Endothelial cell of umbilical vein (primary cell): ENCODE measurements at regions not wholly inside any gene's neighbourhood (a gene's known extent, or its start where the extent isn't known, plus 50 kb on each side); places are given as distances from the start of the nearest gene placed in this dataset.

Experiments
- BruUV-seq: library from RNA; stranded (reverse); fragments of 400-500 nt; replicated peaks from 2 replicates; lab custom pipeline; 2021; lab: Mats Ljungman, UMichigan
- CTCF ChIA-PET: fragments of 300-600, 350-600 bp; sonication (Branson Sonifier 250); formaldehyde crosslinking; loops from one replicate; lab custom pipeline; 2021; ENCODE audit warnings: antibody characterized with exemption, inconsistent platforms; lab: Charles Lee
- POLR2A ChIA-PET: fragments of 300-600, 350-600 bp; sonication (Branson Sonifier 250); formaldehyde crosslinking; loops from one replicate; lab custom pipeline; 2021; ENCODE audit warnings: antibody characterized with exemption, inconsistent platforms; lab: Charles Lee
- DNase-seq: peaks from one replicate; pipeline ENCODE4 v3.0.0-alpha.2; 2011; ENCODE audit warnings: low read depth, low spot score
- FAIRE-seq: peaks from 2 replicates; lab custom pipeline; 2011; peaks lifted over from hg19 to GRCh38; lab: Jason Lieb, UNC
- H2AFZ ChIP-seq: 2 replicates; pipeline ENCODE4 v1.6.0; 2012; ENCODE audit warnings: low read depth, low read length, control low read depth, inconsistent platforms
- H3K27ac ChIP-seq: 2 replicates; pipeline ENCODE4 v1.5.1; 2011; ENCODE audit warnings: low read depth, mild to moderate bottlenecking, control low read depth, low read length, moderate library complexity; ENCODE audit not compliant: insufficient read depth
- H3K27me3 ChIP-seq, 2 experiments: 2 replicates each; pipeline versions ENCODE4 v1.6.0 to v1.6.1; 2011; ENCODE audit warnings: low read length in 2 of 2, mixed read lengths in 1 of 2; ENCODE audit not compliant: control insufficient read depth in 2 of 2, insufficient read depth in 2 of 2
- H3K36me3 ChIP-seq, 2 experiments: 2 replicates in 1 of 2; 3 replicates in 1 of 2; pipeline ENCODE4 v1.5.1; 2011; ENCODE audit warnings: low read length in 2 of 2, mild to moderate bottlenecking in 1 of 2, moderate library complexity in 1 of 2; ENCODE audit not compliant: control insufficient read depth in 2 of 2, insufficient read depth in 2 of 2; ENCODE audit errors: extremely low read depth in 1 of 2
- H3K4me1 ChIP-seq: 3 replicates; pipeline ENCODE4 v1.5.1; 2011; ENCODE audit warnings: mild to moderate bottlenecking, low read length; ENCODE audit not compliant: control insufficient read depth, insufficient read depth; ENCODE audit errors: extremely low read depth
- H3K4me2 ChIP-seq: 2 replicates; pipeline ENCODE4 v1.6.1; 2011; ENCODE audit warnings: low read length, control low read depth, mixed read lengths; ENCODE audit not compliant: insufficient read depth
- H3K4me3 ChIP-seq, 3 experiments: fragments of 200-600 bp in 1 of 3; sonication (generic), shearing (Covaris generic) in 1 of 3; replicated peaks in 1 of 3; 2 replicates each; pipeline ENCODE4 v1.5.1; 2011 to 2016; ENCODE audit warnings: control low read depth in 3 of 3, low read length in 3 of 3, mild to moderate bottlenecking in 2 of 3, inconsistent platforms in 1 of 3, low read depth in 1 of 3, moderate library complexity in 1 of 3; ENCODE audit not compliant: insufficient read depth in 1 of 3
- H3K79me2 ChIP-seq: 2 replicates; pipeline ENCODE4 v1.6.0; 2012; ENCODE audit warnings: low read length, inconsistent platforms; ENCODE audit not compliant: control insufficient read depth, insufficient read depth
- H3K9ac ChIP-seq: replicated peaks from 2 replicates; pipeline ENCODE3; 2011; ENCODE audit warnings: low read length, control low read depth; ENCODE audit not compliant: insufficient read depth; ENCODE audit errors: extremely low read depth
- H3K9me1 ChIP-seq: replicated peaks from 3 replicates; pipeline ENCODE4 v1.6.0; 2011; ENCODE audit warnings: mild to moderate bottlenecking, low read length; ENCODE audit not compliant: control insufficient read depth, insufficient read depth; ENCODE audit errors: extremely low read depth
- H3K9me3 ChIP-seq: replicated peaks from 2 replicates; pipeline ENCODE4 v1.5.1; 2012; ENCODE audit warnings: low read length, inconsistent platforms; ENCODE audit not compliant: control insufficient read depth, insufficient read depth
- H4K20me1 ChIP-seq: replicated peaks from 2 replicates; pipeline ENCODE3; 2011; ENCODE audit warnings: mild to moderate bottlenecking, low read length; ENCODE audit not compliant: control insufficient read depth, insufficient read depth; ENCODE audit errors: extremely low read depth
- CTCF ChIP-seq, 2 donors: IDR thresholded peaks; 1 replicate in 1 of 2; 2 replicates in 1 of 2; pipeline ENCODE4 v1.5.1; 2011; ENCODE audit warnings: low read length in 2 of 2, mild to moderate bottlenecking in 2 of 2, moderate library complexity in 2 of 2, control low read depth in 1 of 2, inconsistent platforms in 1 of 2, low read depth in 1 of 2; ENCODE audit not compliant: insufficient read depth in 1 of 2; ENCODE audit errors: extremely low read depth in 1 of 2
- EZH2 ChIP-seq: IDR thresholded peaks from 2 replicates; pipeline ENCODE4 v1.6.1; 2012; ENCODE audit warnings: borderline replicate concordance, low read depth, mild to moderate bottlenecking, moderate library complexity, low read length, inconsistent platforms; ENCODE audit not compliant: severe bottlenecking
- FOS ChIP-seq: IDR thresholded peaks from 2 replicates; pipeline ENCODE4 v1.6.1; 2011; ENCODE audit warnings: mild to moderate bottlenecking, low read length, moderate library complexity, borderline replicate concordance; ENCODE audit not compliant: insufficient read depth
- GATA2 ChIP-seq: IDR thresholded peaks from 2 replicates; pipeline ENCODE4 v1.7.0; 2011; ENCODE audit warnings: low read depth, mild to moderate bottlenecking, moderate library complexity, mixed read lengths, low read length; ENCODE audit not compliant: insufficient read length, insufficient read depth
- JUN ChIP-seq: IDR thresholded peaks from 2 replicates; pipeline ENCODE4 v1.6.1; 2011; ENCODE audit warnings: borderline replicate concordance, low read depth; ENCODE audit not compliant: insufficient read length, insufficient read depth
- MAX ChIP-seq: IDR thresholded peaks from 2 replicates; pipeline ENCODE4 v1.6.1; 2011; ENCODE audit not compliant: insufficient read depth, insufficient read length
- MYC ChIP-seq: IDR thresholded peaks from one replicate; pipeline ENCODE4 v1.6.1; 2011; ENCODE audit warnings: mild to moderate bottlenecking, low read depth, low read length
- POLR2AphosphoS5 ChIP-seq: IDR thresholded peaks from 2 replicates; pipeline ENCODE4 v1.6.1; 2012; ENCODE audit warnings: low read depth, mild to moderate bottlenecking, control low read depth, low read length, moderate library complexity; ENCODE audit not compliant: insufficient read depth
- dilution Hi-C: fragments of 300-500 bp; cut with MboI; formaldehyde crosslinking; loops from one replicate; pipeline ENCODE4 v1.15.0; 2019; ENCODE audit warnings: low sequenced_read_pairs; ENCODE audit not compliant: extremely low pct_ligation_motif_present
- intact Hi-C: fragments of 100-400 bp; cut with micrococcal nuclease; formaldehyde crosslinking; loops from one replicate; pipeline ENCODE4 v1.10.0; 2022

- no peaks in the 10 kb centered on the region for H3K79me2 ChIP-seq
Measured at GRCh38 chr6:139520321-139520768, 145.9 kb upstream of the CITED2 start.

DNA sequence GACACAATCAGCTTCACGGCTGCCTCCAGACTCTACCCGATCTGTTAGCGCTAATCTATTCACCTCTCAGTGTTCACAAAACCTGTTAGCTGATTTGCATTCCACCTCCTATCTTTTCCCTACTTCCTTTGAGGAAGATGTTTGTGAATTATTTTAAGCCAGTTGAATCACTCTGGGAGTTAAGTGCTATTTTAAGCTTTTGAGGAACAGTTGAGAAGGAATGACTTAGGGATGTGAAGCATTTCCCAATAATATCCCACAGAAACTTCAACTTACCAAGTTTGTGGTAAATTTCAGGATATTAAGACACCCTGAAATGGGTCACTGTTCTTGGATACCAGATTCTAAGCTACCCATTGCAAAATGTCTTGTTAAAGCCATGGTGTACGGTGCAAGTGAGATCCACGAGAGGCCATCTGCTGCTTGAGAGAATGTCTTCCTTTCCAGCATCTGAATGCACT lies 145.2 kb upstream of the CITED2 start:
- FAIRE-seq (no peak), DNase-seq (no peak)
- Histone ChIP-seq H3K9me1 (no peaks in the 10 kb centered on the region), H3K4me1 (peaks cover 3% of the 10 kb centered on the region), H3K27ac (no peak overlapping the region), H3K27me3 (no peaks in the 10 kb centered on the region), H3K4me2 (no peak overlapping the region), H3K9ac (no peak overlapping the region), H3K79me2 (no peaks in the 10 kb centered on the region), H2AFZ (no peak overlapping the region), H3K36me3 (no peaks in the 10 kb centered on the region), H4K20me1 (no peaks in the 10 kb centered on the region), H3K4me3 (no peak overlapping the region), H3K9me3 (no peaks in the 10 kb centered on the region)
- POLR2A ChIA-PET: no interaction called here
- TF ChIP-seq CTCF (IDR thresholded peaks at IDR 0.05; ENCODE audit: extremely low read depth in 1 of 2, insufficient read depth in 1 of 2, low read depth in 1 of 2, low read length in 2 of 2) (no peak), JUN (no peak), POLR2AphosphoS5 (no peak), GATA2 (no peak), MAX (no peak), EZH2 (no peak)
- intact Hi-C loops (no loop called here), dilution Hi-C loops (no loop called here)
- CTCF ChIA-PET: no interaction called here
- BruUV-seq: no TSS peak

More at GRCh38 chr6:139520321-139520768, 145.9 kb upstream of the CITED2 start:
- H3K9me1 ChIP-seq: no peaks in the 10 kb centered on the region
- no peak overlapping the region for H3K4me3 ChIP-seq
- FAIRE-seq: no peak
- H3K36me3 ChIP-seq: no peaks in the 10 kb centered on the region
- H3K9me3 ChIP-seq: no peaks in the 10 kb centered on the region
- ChIA-PET POLR2A (no interaction called here), CTCF (no interaction called here)
- H3K4me2 ChIP-seq: no peak overlapping the region
- no peaks in the 10 kb centered on the region for H3K27me3 ChIP-seq
- intact Hi-C loops (no loop called here), dilution Hi-C loops (no loop called here)
- H4K20me1 ChIP-seq: no peaks in the 10 kb centered on the region
- no peak overlapping the region for H3K27ac ChIP-seq
- no peak overlapping the region for H2AFZ ChIP-seq
- TF ChIP-seq MYC: no peak
- TF ChIP-seq FOS: peak; percentile 40
- peaks cover 3% of the 10 kb centered on the region for H3K4me1 ChIP-seq
- DNase-seq: no peak
- H3K9ac ChIP-seq: no peak overlapping the region
- no TSS peak for BruUV-seq
